ENCODE measurements at regions not wholly inside any gene's neighbourhood (a gene's known extent, or its start where the extent isn't known, plus 50 kb on each side); places are given as distances from the start of the nearest gene placed in this dataset.

- no peak for TF ChIP-seq CTCF (IDR thresholded peaks at IDR 0.05; ENCODE audit: control extremely low read depth, extremely low read depth)
These were observed 82.4 kb upstream of the PELI1 start for GRCh38 chr2:64226611-64227010.

GRCh38 chr2:64227603-64228125 is 83.4 kb upstream of the PELI1 start:
- Histone ChIP-seq H3K27me3 (ENCODE audit: control insufficient read depth in 3 of 3, insufficient read depth in 3 of 3, low read length in 2 of 3) (no peaks in the 10 kb centered on the region), H3K4me3 (no peak overlapping the region), H3K27ac (ENCODE audit: low read depth in 1 of 2, low read length in 1 of 2) (peak overlapping the region; percentile 35 to 79), H3K9ac (ENCODE audit: insufficient read depth in 1 of 2, low read length in 2 of 2) (peak overlapping the region; percentile 35 to 91), H3K36me3 (ENCODE audit: control insufficient read depth in 4 of 4, insufficient read depth in 4 of 4, low read length in 4 of 4) (no peaks in the 10 kb centered on the region), H3K9me3 (ENCODE audit: control insufficient read depth in 4 of 4, insufficient read depth in 3 of 4, low read length in 3 of 4) (peaks cover 0 to 2% (median 0%) of the 10 kb centered on the region in 4 donors), H3K4me1 (ENCODE audit: control insufficient read depth in 5 of 5, insufficient read depth in 5 of 5, low read length in 5 of 5) (peaks cover 0 to 18% (median 6%) of the 10 kb centered on the region in 5 donors)
- DNase-seq (no peak), ATAC-seq (ENCODE audit: insufficient read depth, low FRiP score) (no peak)
- 17 to 22% methylated on average over 7 of the region's 7 CpGs for WGBS, 2 donors
- TF ChIP-seq CTCF (IDR thresholded peaks at IDR 0.05; ENCODE audit: control extremely low read depth, extremely low read depth) = no peak

More at GRCh38 chr2:64226611-64227010, 82.4 kb upstream of the PELI1 start:
- ATAC-seq (ENCODE audit: insufficient read depth, low FRiP score) (no peak), DNase-seq (no peak)
- 92 to 95% methylated on average over 5 of the region's 5 CpGs for WGBS, 2 donors
- H3K9me3 ChIP-seq (ENCODE audit: control insufficient read depth in 4 of 4, insufficient read depth in 3 of 4, low read length in 3 of 4) = peaks cover 0 to 2% (median 0%) of the 10 kb centered on the region in 4 donors
- no peak overlapping the region for H3K9ac ChIP-seq (ENCODE audit: insufficient read depth in 1 of 2, low read length in 2 of 2)
- H3K27ac ChIP-seq (ENCODE audit: low read depth in 1 of 2, low read length in 1 of 2) = no peak overlapping the region
- H3K4me3 ChIP-seq = no peak overlapping the region
- H3K4me1 ChIP-seq (ENCODE audit: control insufficient read depth in 5 of 5, insufficient read depth in 5 of 5, low read length in 5 of 5) = peaks cover 0 to 27% (median 15%) of the 10 kb centered on the region in 5 donors
- H3K27me3 ChIP-seq (ENCODE audit: control insufficient read depth in 3 of 3, insufficient read depth in 3 of 3, low read length in 2 of 3) = no peaks in the 10 kb centered on the region
- no peaks in the 10 kb centered on the region for H3K36me3 ChIP-seq (ENCODE audit: control insufficient read depth in 4 of 4, insufficient read depth in 4 of 4, low read length in 4 of 4)

- H3K9ac ChIP-seq (ENCODE audit: insufficient read depth in 1 of 2, low read length in 2 of 2) = peak overlapping the region; percentile 35 to 91
These were observed 84.0 kb upstream of the PELI1 start for GRCh38 chr2:64228126-64228678.

More at GRCh38 chr2:64228126-64228678, 84.0 kb upstream of the PELI1 start:
- Histone ChIP-seq H3K36me3 (ENCODE audit: control insufficient read depth in 4 of 4, insufficient read depth in 4 of 4, low read length in 4 of 4) (no peaks in the 10 kb centered on the region), H3K4me1 (ENCODE audit: control insufficient read depth in 5 of 5, insufficient read depth in 5 of 5, low read length in 5 of 5) (peaks cover 0 to 17% (median under 1%) of the 10 kb centered on the region in 5 donors), H3K4me3 (peak overlapping the region; percentile 44), H3K27ac (ENCODE audit: low read depth in 1 of 2, low read length in 1 of 2) (peak overlapping the region; percentile 35 to 79), H3K27me3 (ENCODE audit: control insufficient read depth in 3 of 3, insufficient read depth in 3 of 3, low read length in 2 of 3) (no peaks in the 10 kb centered on the region), H3K9me3 (ENCODE audit: control insufficient read depth in 4 of 4, insufficient read depth in 3 of 4, low read length in 3 of 4) (peaks cover 0 to 2% (median 0%) of the 10 kb centered on the region in 4 donors)
- TF ChIP-seq CTCF (IDR thresholded peaks at IDR 0.05; ENCODE audit: control extremely low read depth, extremely low read depth) = no peak
- DNase-seq (peak; percentile 90 to 95 (median 94)), ATAC-seq (ENCODE audit: insufficient read depth, low FRiP score) (peak; percentile 89)
- 1 to 2% methylated on average over 26 of the region's 26 CpGs for WGBS, 2 donors
